GM23248 (cell line): ENCODE measurements at regions not wholly inside any gene's neighbourhood (a gene's known extent, or its start where the extent isn't known, plus 50 kb on each side); places are given as distances from the start of the nearest gene placed in this dataset.

ENCODE experiments used
- EZH2 ChIP-seq: fragments of 200-600 bp; sonication (generic); IDR thresholded peaks from 2 replicates; pipeline ENCODE4 v1.6.1; 2018; ENCODE audit warnings: antibody characterized with exemption, mild to moderate bottlenecking; ENCODE audit not compliant: insufficient read depth, poor library complexity, severe bottlenecking
- EZH2phosphoT487 ChIP-seq: fragments of 200-600 bp; sonication (generic); IDR thresholded peaks from 2 replicates; pipeline ENCODE4 v1.6.1; 2018; ENCODE audit warnings: antibody characterized with exemption, moderate library complexity, mild to moderate bottlenecking, low read depth; ENCODE audit not compliant: insufficient read depth

DNA sequence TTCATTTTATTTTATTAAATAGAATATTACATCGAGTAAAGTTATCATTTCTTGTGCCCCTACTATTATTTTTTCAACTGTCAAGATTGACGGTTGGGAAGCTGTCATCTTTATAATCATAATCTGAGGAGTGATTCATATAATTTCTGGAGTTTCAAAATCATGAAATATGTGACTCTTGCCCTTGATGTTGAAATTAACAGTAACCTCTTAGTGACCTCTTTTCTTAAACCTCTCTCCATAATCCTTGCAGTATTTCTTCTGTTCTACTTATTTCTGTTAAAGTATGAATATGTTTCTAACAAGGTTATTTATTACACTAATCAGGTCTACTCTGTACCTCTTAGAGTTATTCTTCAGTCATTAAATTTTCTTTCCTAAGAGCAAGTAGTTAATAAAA, 663.8 kb downstream of the LIG4 start:
- TF ChIP-seq EZH2 (no peak), EZH2phosphoT487 (no peak)
